GM12878 (cell line): ENCODE measurements at regions not wholly inside any gene's neighbourhood (a gene's known extent, or its start where the extent isn't known, plus 50 kb on each side); places are given as distances from the start of the nearest gene placed in this dataset.

Experiments used
- ATAC-seq: fragments of 200-7000 bp; cut with Tn5 transposase; 3 replicates; pipeline ENCODE4 v1.9.1; 2020; ENCODE audit warnings: mild to moderate bottlenecking, moderate library complexity
- BruUV-seq: library from RNA; stranded (reverse); fragments of 400-500 nt; replicated peaks from 2 replicates; lab custom pipeline; 2021; lab: Mats Ljungman, UMichigan
- CTCF ChIA-PET: fragments of 300-600 bp; sonication (Branson Sonifier 250); formaldehyde crosslinking; extraction: SDS; loops from one replicate; lab custom pipeline; 2021; ENCODE audit warnings: inconsistent platforms; lab: Yijun Ruan, JAX
- POLR2A ChIA-PET: fragments of 350-600 bp; formaldehyde crosslinking; extraction: SDS; loops from one replicate; lab custom pipeline; 2021; ENCODE audit warnings: inconsistent platforms; lab: Charles Lee
- RAD21 ChIA-PET: fragments of 300-600 bp; sonication (Branson Sonifier 250); formaldehyde crosslinking; loops from one replicate; lab custom pipeline; 2023; ENCODE audit warnings: antibody characterized with exemption; ENCODE audit not compliant: unreplicated experiment; lab: Charles Lee
- SMC1A ChIA-PET: fragments of 300-600 bp; sonication (Branson Sonifier 250); formaldehyde crosslinking; loops from one replicate; lab custom pipeline; 2023; ENCODE audit not compliant: unreplicated experiment, uncharacterized antibody; lab: Charles Lee
- DNase-seq: peaks from one replicate; pipeline ENCODE4 v3.0.0-alpha.2; 2011; ENCODE audit warnings: low read depth, low spot score
- FAIRE-seq: peaks from 3 replicates; lab custom pipeline; 2011; peaks lifted over from hg19 to GRCh38; lab: Jason Lieb, UNC
- H2AFZ ChIP-seq: 2 replicates; pipeline ENCODE4 v1.6.0; 2011; ENCODE audit warnings: low read depth, low read length, control low read depth; ENCODE audit not compliant: control insufficient read depth
- H3K27ac ChIP-seq: 2 replicates; pipeline ENCODE4 v1.5.1; 2011; ENCODE audit warnings: control low read depth; ENCODE audit not compliant: control insufficient read depth, insufficient read depth
- H3K27me3 ChIP-seq, 2 experiments: replicated peaks in 1 of 2; 2 replicates each; pipeline versions ENCODE4 v1.6.0 to v1.6.1; 2011; ENCODE audit warnings: low read length in 1 of 2; ENCODE audit not compliant: control insufficient read depth in 2 of 2, insufficient read depth in 2 of 2
- H3K36me3 ChIP-seq, 2 experiments: 2 replicates each; pipeline ENCODE4 v1.5.1; 2011; ENCODE audit warnings: low read length in 1 of 2; ENCODE audit not compliant: control insufficient read depth in 2 of 2, insufficient read depth in 2 of 2
- H3K4me1 ChIP-seq: 2 replicates; pipeline ENCODE4 v1.6.1; 2011; ENCODE audit warnings: mild to moderate bottlenecking, low read length, moderate library complexity, mixed read lengths; ENCODE audit not compliant: control insufficient read depth, insufficient read depth
- H3K4me2 ChIP-seq: 2 replicates; pipeline ENCODE4 v1.6.0; 2011; ENCODE audit warnings: control low read depth; ENCODE audit not compliant: control insufficient read depth, insufficient read depth
- H3K4me3 ChIP-seq: fragments of 200-600 bp; sonication (generic); 2 replicates; pipeline ENCODE4 v1.5.1; 2016
- H3K79me2 ChIP-seq: 2 replicates; pipeline ENCODE4 v1.6.0; 2011; ENCODE audit warnings: low read length; ENCODE audit not compliant: control insufficient read depth, insufficient read depth
- H3K9ac ChIP-seq: 2 replicates; pipeline ENCODE4 v1.8.0; 2011; ENCODE audit warnings: low read length, control low read depth, mixed read lengths; ENCODE audit not compliant: control insufficient read depth, insufficient read depth
- H3K9me3 ChIP-seq: replicated peaks from 3 replicates; pipeline ENCODE4 v1.5.1; 2011; ENCODE audit warnings: mild to moderate bottlenecking, low read length; ENCODE audit not compliant: control insufficient read depth, insufficient read depth
- H4K20me1 ChIP-seq: 2 replicates; pipeline ENCODE4 v1.6.0; 2011; ENCODE audit not compliant: control insufficient read depth, insufficient read depth
- ASH2L ChIP-seq: fragments of 300-600, 200-600 bp; sonication (generic); IDR thresholded peaks from 2 replicates; pipeline ENCODE4 v1.6.1; 2017; ENCODE audit warnings: low read depth, mild to moderate bottlenecking, borderline replicate concordance
- BHLHE40 ChIP-seq, 2 experiments: fragments of 450-650 bp in 1 of 2; IDR thresholded peaks; 2 replicates each; pipeline ENCODE4 v1.6.1; 2011 to 2017; ENCODE audit warnings: low read depth in 2 of 2, borderline replicate concordance in 1 of 2, improper control_type of control experiment in 1 of 2, low read length in 1 of 2, mild to moderate bottlenecking in 1 of 2
- CHD2 ChIP-seq: IDR thresholded peaks from 2 replicates; pipeline ENCODE4 v1.6.1; 2011; ENCODE audit warnings: low read depth, low read length, improper control_type of control experiment, borderline replicate concordance
- KLF5 ChIP-seq: fragments of 450-650 bp; IDR thresholded peaks from 2 replicates; pipeline ENCODE4 v1.6.1; 2014; ENCODE audit warnings: mild to moderate bottlenecking; ENCODE audit not compliant: partially characterized antibody
- NFXL1 ChIP-seq: fragments of 450-650 bp; IDR thresholded peaks from 2 replicates; pipeline ENCODE4 v1.6.1; 2017; ENCODE audit warnings: antibody characterized with exemption, mild to moderate bottlenecking, borderline replicate concordance
- PAX5 ChIP-seq: IDR thresholded peaks from 2 replicates; pipeline ENCODE4 v1.6.1; 2011; ENCODE audit warnings: low read depth, low read length, borderline replicate concordance
- SMAD1 ChIP-seq: fragments of 450-650 bp; IDR thresholded peaks from 2 replicates; pipeline ENCODE4 v1.6.1; 2018; ENCODE audit warnings: mild to moderate bottlenecking, low read depth; ENCODE audit not compliant: partially characterized antibody
- TAF1 ChIP-seq: IDR thresholded peaks from 2 replicates; pipeline ENCODE4 v1.6.1; 2011; ENCODE audit warnings: mild to moderate bottlenecking, low read depth, low read length, borderline replicate concordance
- TARDBP ChIP-seq: IDR thresholded peaks from 2 replicates; pipeline ENCODE4 v1.6.1; 2016; ENCODE audit warnings: borderline replicate concordance
- WRNIP1 ChIP-seq: IDR thresholded peaks from 2 replicates; pipeline ENCODE4 v1.6.1; 2011; ENCODE audit warnings: low read depth, low read length, improper control_type of control experiment, borderline replicate concordance
- ZBTB11 ChIP-seq: fragments of 450-650 bp; formaldehyde crosslinking; IDR thresholded peaks from 2 replicates; pipeline ENCODE4 v1.5.0; 2022; ENCODE audit warnings: mild to moderate bottlenecking, missing genetic modification characterization
- ZNF217 ChIP-seq: fragments of 450-650 bp; IDR thresholded peaks from 2 replicates; pipeline ENCODE4 v1.6.1; 2017; ENCODE audit warnings: antibody characterized with exemption, mild to moderate bottlenecking
- WGBS: methylation state at CpG from one replicate; pipeline ENCODE4 v1.1.6; 2016; ENCODE audit warnings: low lambda C conversion rate; ENCODE audit not compliant: insufficient replicate concordance, insufficient coverage; ENCODE audit errors: missing lambda C conversion rate; 5-methylcytosine and 5-hydroxymethylcytosine counted together
- in situ Hi-C: fragments of 300-500 bp; cut with MboI; formaldehyde crosslinking; loops from 9 replicates; pipeline ENCODE4 v1.14.3; 2018; ENCODE audit warnings: mixed read lengths
- intact Hi-C: fragments of 100-400 bp; cut with micrococcal nuclease; formaldehyde crosslinking; loops from one replicate; pipeline ENCODE4 v1.14.2; 2022; ENCODE audit not compliant: unreplicated experiment

- no TSS peak for BruUV-seq
- FAIRE-seq = no peak
Measured at GRCh38 chr11:134756811-134757540, 344.9 kb upstream of the B3GAT1 start.

GRCh38 chr11:134755535-134755934, 343.5 kb upstream of the B3GAT1 start:
- DNase-seq (no peak), ATAC-seq (no peak)
- intact Hi-C loops (no loop called here), in situ Hi-C loops (no loop called here)
- Histone ChIP-seq H3K79me2 (no peaks in the 10 kb centered on the region), H3K4me1 (no peaks in the 10 kb centered on the region), H3K4me3 (no peak overlapping the region), H3K4me2 (no peak overlapping the region), H4K20me1 (no peaks in the 10 kb centered on the region), H3K36me3 (no peaks in the 10 kb centered on the region), H3K27ac (no peak overlapping the region), H3K9ac (no peak overlapping the region)
- SMC1A ChIA-PET = no interaction called here
- RAD21 ChIA-PET = no interaction called here
- 7% methylated on average over 10 of the region's 10 CpGs for WGBS
- POLR2A ChIA-PET = no interaction called here
- TF ChIP-seq WRNIP1 (no peak), PAX5 (no peak), ZBTB11 (CRISPR knock-in tag) (no peak), ZNF217 (no peak), SMAD1 (no peak)
- TF ChIP-seq, all 136 proteins: peak for 0
- no peak overlapping the region for H2AFZ ChIP-seq
- H3K27me3 ChIP-seq = no peaks in the 10 kb centered on the region; a peak in 1 of 4 replicates
- FAIRE-seq = no peak
- CTCF ChIA-PET = no interaction called here
- no peaks in the 10 kb centered on the region for H3K9me3 ChIP-seq
- BruUV-seq = no TSS peak

More at GRCh38 chr11:134756811-134757540, 344.9 kb upstream of the B3GAT1 start:
- no peak overlapping the region for H3K4me2 ChIP-seq
- POLR2A ChIA-PET = no interaction called here
- no peaks in the 10 kb centered on the region for H4K20me1 ChIP-seq
- no peaks in the 10 kb centered on the region for H3K79me2 ChIP-seq
- H3K27ac ChIP-seq = no peak overlapping the region
- CTCF ChIA-PET = no interaction called here
- no peaks in the 10 kb centered on the region for H3K4me1 ChIP-seq
- H3K4me3 ChIP-seq = no peak overlapping the region
- H3K36me3 ChIP-seq = no peaks in the 10 kb centered on the region
- SMC1A ChIA-PET = no interaction called here
- 6% methylated on average over 9 of the region's 9 CpGs for WGBS
- H3K9me3 ChIP-seq = no peaks in the 10 kb centered on the region
- intact Hi-C loops (no loop called here), in situ Hi-C loops (no loop called here)
- TF ChIP-seq NFXL1 = no peak
- no peak for TF ChIP-seq BHLHE40 (IDR thresholded peaks at IDR 0.05; ENCODE audit: borderline replicate concordance in 1 of 2, low read depth in 2 of 2, low read length in 1 of 2)
- no peak for TF ChIP-seq ASH2L
- TF ChIP-seq CHD2 = no peak
- no peak for TF ChIP-seq TARDBP
- no peak for TF ChIP-seq KLF5
- no peak for TF ChIP-seq TAF1
- H3K9ac ChIP-seq = no peak overlapping the region
- RAD21 ChIA-PET = no interaction called here
- no peaks in the 10 kb centered on the region; a peak in 1 of 4 replicates for H3K27me3 ChIP-seq
- no peak overlapping the region for H2AFZ ChIP-seq
- DNase-seq (no peak), ATAC-seq (no peak)
